ENCODE measurements at regions not wholly inside any gene's neighbourhood (a gene's known extent, or its start where the extent isn't known, plus 50 kb on each side); places are given as distances from the start of the nearest gene placed in this dataset.

GRCh38 chr18:69209761-69210160 is 190.9 kb upstream of the DOK6 start:
- TF ChIP-seq CTCF (conservative IDR thresholded peaks at IDR 0.05) (no peak), EZH2 (IDR thresholded peaks at IDR 0.05; ENCODE audit: low read depth) (no peak)
